HG02973 (cell line): ENCODE measurements at regions not wholly inside any gene's neighbourhood (a gene's known extent, or its start where the extent isn't known, plus 50 kb on each side); places are given as distances from the start of the nearest gene placed in this dataset.

Experiments
- ATAC-seq: cut with Tn5 transposase; IDR thresholded peaks from one replicate; pipeline ENCODE4 v1.9.1; 2021; ENCODE audit warnings: moderate library complexity; ENCODE audit not compliant: unreplicated experiment

GRCh38 chr13:106246242-106246641 lies 289.2 kb downstream of the EFNB2 start:
- no peak for ATAC-seq

- ATAC-seq = no peak
Observed at GRCh38 chr13:106243011-106243565, 292.4 kb downstream of the EFNB2 start.

- ATAC-seq = no peak
Observed at GRCh38 chr13:106241974-106242953, 293.2 kb downstream of the EFNB2 start.

GRCh38 chr13:106238690-106239089 lies 296.8 kb downstream of the EFNB2 start:
- no peak for ATAC-seq

GRCh38 chr13:106234636-106235035 lies 300.8 kb downstream of the EFNB2 start:
- no peak for ATAC-seq

- no peak for ATAC-seq
Observed at GRCh38 chr13:106233134-106233735, 302.2 kb downstream of the EFNB2 start.

GRCh38 chr13:106232681-106233080 lies 302.8 kb downstream of the EFNB2 start:
- ATAC-seq = no peak

- ATAC-seq = no peak
Observed at GRCh38 chr13:106230450-106230849, 305.0 kb downstream of the EFNB2 start.

GRCh38 chr13:106225126-106225525 lies 310.3 kb downstream of the EFNB2 start:
- no peak for ATAC-seq

GRCh38 chr13:106220211-106220610 lies 315.3 kb downstream of the EFNB2 start:
- ATAC-seq = no peak

- no peak for ATAC-seq
Observed at GRCh38 chr13:106213028-106213757, 322.3 kb downstream of the EFNB2 start.

GRCh38 chr13:106212386-106213010 lies 323.0 kb downstream of the EFNB2 start:
- no peak for ATAC-seq

- no peak for ATAC-seq
Observed at GRCh38 chr13:106210324-106210723, 325.1 kb downstream of the EFNB2 start.

GRCh38 chr13:106205871-106206270 lies 329.6 kb downstream of the EFNB2 start:
- ATAC-seq = no peak

- ATAC-seq = no peak
Observed at GRCh38 chr13:106197496-106197895, 338.0 kb downstream of the EFNB2 start.

GRCh38 chr13:106187501-106188095 lies 347.9 kb downstream of the EFNB2 start:
- ATAC-seq = no peak

- no peak for ATAC-seq
Observed at GRCh38 chr13:106187101-106187500, 348.4 kb downstream of the EFNB2 start.

- no peak for ATAC-seq
Observed at GRCh38 chr13:106186366-106187030, 349.0 kb downstream of the EFNB2 start.

- ATAC-seq = no peak
Observed at GRCh38 chr13:106184790-106185189, 350.7 kb downstream of the EFNB2 start.
